Keratinocyte (primary cell): ENCODE measurements at regions not wholly inside any gene's neighbourhood (a gene's known extent, or its start where the extent isn't known, plus 50 kb on each side); places are given as distances from the start of the nearest gene placed in this dataset.

Experiments used
- EZH2 ChIP-seq: IDR thresholded peaks from one replicate; pipeline ENCODE4 v1.6.1; 2012; ENCODE audit warnings: inconsistent platforms, mild to moderate bottlenecking, low read length, moderate library complexity
- TF ChIP-seq, protein P1 (sequence below), 3 experiments: IDR thresholded peaks in 1 of 3; conservative IDR thresholded peaks in 1 of 3; optimal IDR thresholded peaks in 1 of 3; 2 replicates in 2 of 3; 3 replicates in 1 of 3; pipeline versions ENCODE3 to v1.5.1; 2011; ENCODE audit warnings: low read length in 3 of 3, mild to moderate bottlenecking in 3 of 3, moderate library complexity in 2 of 3, control low read depth in 1 of 3, inconsistent platforms in 1 of 3; ENCODE audit not compliant: insufficient read depth in 2 of 3; ENCODE audit errors: extremely low read depth in 1 of 3

DNA sequence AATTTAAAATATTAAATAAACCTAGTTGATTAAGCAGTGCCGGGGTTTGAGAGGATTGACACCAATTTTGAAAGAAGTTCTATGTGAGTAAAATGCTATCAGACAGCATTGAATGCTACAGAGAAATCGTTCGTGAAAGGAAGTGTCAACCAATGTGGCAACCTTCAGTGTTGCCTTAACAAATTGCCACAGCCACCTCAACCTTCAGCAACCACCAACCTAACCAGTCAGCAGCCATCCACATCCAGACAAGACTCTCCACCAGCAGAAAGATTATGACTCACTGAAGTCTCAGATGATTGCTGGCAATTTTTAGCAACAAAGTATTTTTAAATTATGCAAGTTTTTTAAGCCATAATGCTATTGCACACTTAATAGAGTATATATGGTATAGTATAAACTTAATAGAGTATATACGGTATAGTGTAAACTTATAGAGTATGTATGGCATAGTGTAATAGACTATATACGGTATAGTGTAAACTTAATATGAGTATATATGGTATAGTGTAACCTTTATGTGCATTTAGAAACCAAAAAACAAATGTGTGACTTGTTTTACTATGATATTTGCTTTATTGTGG is 65.3 kb upstream of the ID4 start:
- TF ChIP-seq, protein P1, sequence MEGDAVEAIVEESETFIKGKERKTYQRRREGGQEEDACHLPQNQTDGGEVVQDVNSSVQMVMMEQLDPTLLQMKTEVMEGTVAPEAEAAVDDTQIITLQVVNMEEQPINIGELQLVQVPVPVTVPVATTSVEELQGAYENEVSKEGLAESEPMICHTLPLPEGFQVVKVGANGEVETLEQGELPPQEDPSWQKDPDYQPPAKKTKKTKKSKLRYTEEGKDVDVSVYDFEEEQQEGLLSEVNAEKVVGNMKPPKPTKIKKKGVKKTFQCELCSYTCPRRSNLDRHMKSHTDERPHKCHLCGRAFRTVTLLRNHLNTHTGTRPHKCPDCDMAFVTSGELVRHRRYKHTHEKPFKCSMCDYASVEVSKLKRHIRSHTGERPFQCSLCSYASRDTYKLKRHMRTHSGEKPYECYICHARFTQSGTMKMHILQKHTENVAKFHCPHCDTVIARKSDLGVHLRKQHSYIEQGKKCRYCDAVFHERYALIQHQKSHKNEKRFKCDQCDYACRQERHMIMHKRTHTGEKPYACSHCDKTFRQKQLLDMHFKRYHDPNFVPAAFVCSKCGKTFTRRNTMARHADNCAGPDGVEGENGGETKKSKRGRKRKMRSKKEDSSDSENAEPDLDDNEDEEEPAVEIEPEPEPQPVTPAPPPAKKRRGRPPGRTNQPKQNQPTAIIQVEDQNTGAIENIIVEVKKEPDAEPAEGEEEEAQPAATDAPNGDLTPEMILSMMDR (optimal IDR thresholded peaks at IDR 0.05 in 1 of 3, IDR thresholded peaks at IDR 0.05 in 1 of 3, conservative IDR thresholded peaks at IDR 0.05 in 1 of 3; ENCODE audit: extremely low read depth in 1 of 3, insufficient read depth in 2 of 3, low read length in 3 of 3): no peak
- no peak for TF ChIP-seq EZH2
